Liver (tissue), 8 donors: ENCODE measurements at regions not wholly inside any gene's neighbourhood (a gene's known extent, or its start where the extent isn't known, plus 50 kb on each side); places are given as distances from the start of the nearest gene placed in this dataset.

Experiments used
- DNase-seq: peaks from one replicate; pipeline ENCODE4 v3.0.0-alpha.2; 2017; ENCODE audit warnings: low spot score
- H3K27ac ChIP-seq, 2 donors: one replicate each; pipeline ENCODE4 v1.7.0; 2013; ENCODE audit warnings: inconsistent platforms in 2 of 2, low read length in 2 of 2, control low read depth in 1 of 2, low read depth in 1 of 2, mild to moderate bottlenecking in 1 of 2
- H3K27me3 ChIP-seq, 4 donors: one replicate each; pipeline versions ENCODE4 v1.6.1 to v1.7.0; 2013; ENCODE audit warnings: low read length in 3 of 4, inconsistent platforms in 1 of 4, mild to moderate bottlenecking in 1 of 4, moderate library complexity in 1 of 4; ENCODE audit not compliant: control insufficient read depth in 4 of 4, insufficient read depth in 4 of 4
- H3K36me3 ChIP-seq, 4 donors: one replicate each; pipeline versions ENCODE4 v1.6.1 to v1.7.0; 2013; ENCODE audit warnings: low read length in 3 of 4, mild to moderate bottlenecking in 3 of 4, low read depth in 1 of 4, moderate library complexity in 1 of 4; ENCODE audit not compliant: control insufficient read depth in 4 of 4, insufficient read depth in 3 of 4
- H3K4me1 ChIP-seq, 4 donors: one replicate each; pipeline versions ENCODE4 v1.6.1 to v1.7.0; 2013; ENCODE audit warnings: low read length in 3 of 4, mild to moderate bottlenecking in 3 of 4, moderate library complexity in 1 of 4; ENCODE audit not compliant: control insufficient read depth in 4 of 4, insufficient read depth in 4 of 4
- H3K4me3 ChIP-seq, 3 donors: one replicate each; pipeline versions ENCODE4 v1.6.1 to v1.7.0; 2013; ENCODE audit warnings: low read length in 3 of 3, control low read depth in 1 of 3, low read depth in 1 of 3, mild to moderate bottlenecking in 1 of 3
- H3K9ac ChIP-seq, 2 donors: one replicate each; pipeline ENCODE4 v1.7.0; 2013; ENCODE audit warnings: low read length in 2 of 2, mild to moderate bottlenecking in 2 of 2, moderate library complexity in 2 of 2, control low read depth in 1 of 2, low read depth in 1 of 2
- H3K9me3 ChIP-seq, 4 donors: one replicate each; pipeline versions ENCODE4 v1.6.1 to v1.7.0; 2013; ENCODE audit warnings: low read length in 3 of 4; ENCODE audit not compliant: control insufficient read depth in 4 of 4
- EGR1 ChIP-seq, 2 donors: IDR thresholded peaks; 2 replicates each; pipeline ENCODE4 v1.6.1; 2016 to 2018; ENCODE audit warnings: antibody characterized with exemption in 2 of 2, low read depth in 2 of 2
- GABPA ChIP-seq, 2 donors: IDR thresholded peaks in 1 of 2; conservative IDR thresholded peaks in 1 of 2; 2 replicates each; pipeline ENCODE4 v1.6.1; 2016; ENCODE audit warnings: antibody characterized with exemption in 2 of 2, mild to moderate bottlenecking in 1 of 2, moderate library complexity in 1 of 2
- HNF4A ChIP-seq, 2 donors: conservative IDR thresholded peaks; 2 replicates each; pipeline ENCODE4 v1.6.1; 2016; ENCODE audit warnings: antibody characterized with exemption in 2 of 2, mild to moderate bottlenecking in 2 of 2
- JUND ChIP-seq, 2 donors: IDR thresholded peaks; 2 replicates each; pipeline ENCODE4 v1.6.1; 2016; ENCODE audit warnings: antibody characterized with exemption in 2 of 2
- NR2F2 ChIP-seq: IDR thresholded peaks from 2 replicates; pipeline ENCODE4 v1.6.1; 2016; ENCODE audit warnings: antibody characterized with exemption
- RAD21 ChIP-seq, 2 donors: IDR thresholded peaks; 2 replicates each; pipeline ENCODE4 v1.6.1; 2016; ENCODE audit warnings: antibody characterized with exemption in 2 of 2, mild to moderate bottlenecking in 2 of 2
- RXRA ChIP-seq, 2 donors: IDR thresholded peaks; 2 replicates each; pipeline ENCODE4 v1.6.1; 2017 to 2018; ENCODE audit warnings: antibody characterized with exemption in 2 of 2, mild to moderate bottlenecking in 1 of 2
- SP1 ChIP-seq: IDR thresholded peaks from 2 replicates; pipeline ENCODE4 v1.6.1; 2018; ENCODE audit warnings: antibody characterized with exemption, mild to moderate bottlenecking
- TAF1 ChIP-seq: conservative IDR thresholded peaks from 2 replicates; pipeline ENCODE4 v1.6.1; 2016; ENCODE audit warnings: antibody characterized with exemption, mild to moderate bottlenecking
- YY1 ChIP-seq: IDR thresholded peaks from 2 replicates; pipeline ENCODE4 v1.6.1; 2016; ENCODE audit warnings: antibody characterized with exemption, mild to moderate bottlenecking
- WGBS: extraction: QIAGEN DNeasy Blood & Tissue Kit; methylation state at CpG from one replicate; pipeline ENCODE4 v1.1.7; 2013; 5-methylcytosine and 5-hydroxymethylcytosine counted together
- TF ChIP-seq, protein P1 (sequence below): IDR thresholded peaks from 2 replicates; pipeline ENCODE4 v1.6.1; 2016; ENCODE audit warnings: antibody characterized with exemption
- TF ChIP-seq, protein P2 (sequence below): IDR thresholded peaks from 2 replicates; pipeline ENCODE4 v1.6.1; 2016; ENCODE audit warnings: antibody characterized with exemption
- TF ChIP-seq, protein P3 (sequence below): IDR thresholded peaks from 2 replicates; pipeline ENCODE4 v1.6.1; 2016; ENCODE audit warnings: antibody characterized with exemption, mild to moderate bottlenecking
- TF ChIP-seq, protein P4 (sequence below): fragments of 150-350 bp; IDR thresholded peaks from 2 replicates; pipeline ENCODE4 v1.5.1; 2017; ENCODE audit warnings: improper control_type of control experiment, low read depth, low read length; ENCODE audit not compliant: missing input control
- TF ChIP-seq, protein P5 (sequence below): IDR thresholded peaks from 2 replicates; pipeline ENCODE4 v1.6.1; 2016; ENCODE audit warnings: antibody characterized with exemption
- donor health status: healthy.
- donor health status: healthy.
- donor health status: healthy.
- donor health status: healthy.
- donor health status: healthy.

DNA sequence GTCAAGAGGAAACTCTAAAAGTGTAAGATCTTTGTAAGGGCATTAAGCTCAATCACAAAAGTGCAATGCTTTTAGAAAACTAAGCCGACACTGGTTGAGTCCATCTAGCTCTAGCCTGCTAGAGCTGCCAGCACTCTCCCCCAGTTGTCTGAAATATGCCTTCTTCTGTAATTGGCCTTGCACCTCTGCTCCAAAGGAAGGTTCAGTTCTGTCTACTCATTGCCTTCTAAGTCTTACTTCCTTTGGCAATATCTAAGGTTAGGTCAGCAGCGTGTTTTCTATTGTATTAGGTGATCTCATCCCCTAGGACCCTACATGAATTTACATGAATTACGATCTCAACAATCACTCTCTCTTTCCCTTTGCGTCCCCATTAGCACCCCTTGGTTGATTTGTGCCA, 378.6 kb downstream of the CBLN4 start:
- TF ChIP-seq, protein P1, sequence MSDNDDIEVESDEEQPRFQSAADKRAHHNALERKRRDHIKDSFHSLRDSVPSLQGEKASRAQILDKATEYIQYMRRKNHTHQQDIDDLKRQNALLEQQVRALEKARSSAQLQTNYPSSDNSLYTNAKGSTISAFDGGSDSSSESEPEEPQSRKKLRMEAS, result no peak
- TF ChIP-seq, protein P2, sequence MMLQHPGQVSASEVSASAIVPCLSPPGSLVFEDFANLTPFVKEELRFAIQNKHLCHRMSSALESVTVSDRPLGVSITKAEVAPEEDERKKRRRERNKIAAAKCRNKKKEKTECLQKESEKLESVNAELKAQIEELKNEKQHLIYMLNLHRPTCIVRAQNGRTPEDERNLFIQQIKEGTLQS, result no peak
- TF ChIP-seq GABPA (IDR thresholded peaks at IDR 0.05 in 1 of 2, conservative IDR thresholded peaks at IDR 0.05 in 1 of 2) (no peak), SP1 (no peak)
- TF ChIP-seq, protein P3, sequence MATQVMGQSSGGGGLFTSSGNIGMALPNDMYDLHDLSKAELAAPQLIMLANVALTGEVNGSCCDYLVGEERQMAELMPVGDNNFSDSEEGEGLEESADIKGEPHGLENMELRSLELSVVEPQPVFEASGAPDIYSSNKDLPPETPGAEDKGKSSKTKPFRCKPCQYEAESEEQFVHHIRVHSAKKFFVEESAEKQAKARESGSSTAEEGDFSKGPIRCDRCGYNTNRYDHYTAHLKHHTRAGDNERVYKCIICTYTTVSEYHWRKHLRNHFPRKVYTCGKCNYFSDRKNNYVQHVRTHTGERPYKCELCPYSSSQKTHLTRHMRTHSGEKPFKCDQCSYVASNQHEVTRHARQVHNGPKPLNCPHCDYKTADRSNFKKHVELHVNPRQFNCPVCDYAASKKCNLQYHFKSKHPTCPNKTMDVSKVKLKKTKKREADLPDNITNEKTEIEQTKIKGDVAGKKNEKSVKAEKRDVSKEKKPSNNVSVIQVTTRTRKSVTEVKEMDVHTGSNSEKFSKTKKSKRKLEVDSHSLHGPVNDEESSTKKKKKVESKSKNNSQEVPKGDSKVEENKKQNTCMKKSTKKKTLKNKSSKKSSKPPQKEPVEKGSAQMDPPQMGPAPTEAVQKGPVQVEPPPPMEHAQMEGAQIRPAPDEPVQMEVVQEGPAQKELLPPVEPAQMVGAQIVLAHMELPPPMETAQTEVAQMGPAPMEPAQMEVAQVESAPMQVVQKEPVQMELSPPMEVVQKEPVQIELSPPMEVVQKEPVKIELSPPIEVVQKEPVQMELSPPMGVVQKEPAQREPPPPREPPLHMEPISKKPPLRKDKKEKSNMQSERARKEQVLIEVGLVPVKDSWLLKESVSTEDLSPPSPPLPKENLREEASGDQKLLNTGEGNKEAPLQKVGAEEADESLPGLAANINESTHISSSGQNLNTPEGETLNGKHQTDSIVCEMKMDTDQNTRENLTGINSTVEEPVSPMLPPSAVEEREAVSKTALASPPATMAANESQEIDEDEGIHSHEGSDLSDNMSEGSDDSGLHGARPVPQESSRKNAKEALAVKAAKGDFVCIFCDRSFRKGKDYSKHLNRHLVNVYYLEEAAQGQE, result no peak
- TF ChIP-seq, protein P4, sequence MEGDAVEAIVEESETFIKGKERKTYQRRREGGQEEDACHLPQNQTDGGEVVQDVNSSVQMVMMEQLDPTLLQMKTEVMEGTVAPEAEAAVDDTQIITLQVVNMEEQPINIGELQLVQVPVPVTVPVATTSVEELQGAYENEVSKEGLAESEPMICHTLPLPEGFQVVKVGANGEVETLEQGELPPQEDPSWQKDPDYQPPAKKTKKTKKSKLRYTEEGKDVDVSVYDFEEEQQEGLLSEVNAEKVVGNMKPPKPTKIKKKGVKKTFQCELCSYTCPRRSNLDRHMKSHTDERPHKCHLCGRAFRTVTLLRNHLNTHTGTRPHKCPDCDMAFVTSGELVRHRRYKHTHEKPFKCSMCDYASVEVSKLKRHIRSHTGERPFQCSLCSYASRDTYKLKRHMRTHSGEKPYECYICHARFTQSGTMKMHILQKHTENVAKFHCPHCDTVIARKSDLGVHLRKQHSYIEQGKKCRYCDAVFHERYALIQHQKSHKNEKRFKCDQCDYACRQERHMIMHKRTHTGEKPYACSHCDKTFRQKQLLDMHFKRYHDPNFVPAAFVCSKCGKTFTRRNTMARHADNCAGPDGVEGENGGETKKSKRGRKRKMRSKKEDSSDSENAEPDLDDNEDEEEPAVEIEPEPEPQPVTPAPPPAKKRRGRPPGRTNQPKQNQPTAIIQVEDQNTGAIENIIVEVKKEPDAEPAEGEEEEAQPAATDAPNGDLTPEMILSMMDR, result no peak
- WGBS, result 91% methylated on average over 4 of the region's 4 CpGs
- Histone ChIP-seq H3K27ac (no peak overlapping the region), H3K36me3 (no peaks in the 10 kb centered on the region), H3K9ac (no peak overlapping the region), H3K4me3 (no peak overlapping the region), H3K4me1 (no peaks in the 10 kb centered on the region), H3K27me3 (no peaks in the 10 kb centered on the region), H3K9me3 (peaks cover 0 to 2% (median 0%) of the 10 kb centered on the region in 4 donors)
- DNase-seq, result no peak

DNA sequence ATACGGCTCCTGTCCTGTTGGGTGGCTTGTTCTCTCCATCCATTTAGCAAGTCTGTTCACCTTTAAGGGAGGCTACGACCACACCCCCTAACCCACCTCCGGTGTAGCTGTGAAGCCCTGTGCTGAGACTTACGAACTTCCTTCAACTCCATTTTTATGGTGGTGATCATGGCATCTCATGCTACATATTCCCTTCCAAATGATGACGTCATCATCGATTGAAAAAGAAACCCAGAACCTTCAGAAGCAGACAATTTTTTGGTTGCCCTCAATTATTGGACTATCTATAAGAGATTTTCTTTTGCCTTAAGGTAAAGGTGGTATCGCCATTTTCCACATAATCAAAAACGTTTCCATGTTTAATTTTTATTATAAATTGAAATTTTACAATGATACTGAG, 389.0 kb downstream of the CBLN4 start:
- no peak overlapping the region for H3K4me3 ChIP-seq
- no peaks in the 10 kb centered on the region for H3K27me3 ChIP-seq
- no peak overlapping the region for H3K9ac ChIP-seq
- H3K4me1 ChIP-seq, result no peaks in the 10 kb centered on the region
- peaks cover 0 to under 1% (median 0%) of the 10 kb centered on the region in 4 donors for H3K9me3 ChIP-seq
- WGBS, result 84% methylated on average over 8 of the region's 8 CpGs
- H3K27ac ChIP-seq, result no peak overlapping the region
- TF ChIP-seq GABPA (IDR thresholded peaks at IDR 0.05 in 1 of 2, conservative IDR thresholded peaks at IDR 0.05 in 1 of 2), result no peak
- TF ChIP-seq, protein P4, result no peak
- TF ChIP-seq HNF4A (conservative IDR thresholded peaks at IDR 0.05), result no peak
- TF ChIP-seq JUND (IDR thresholded peaks at IDR 0.05), result no peak
- TF ChIP-seq TAF1, result no peak
- TF ChIP-seq, protein P5, sequence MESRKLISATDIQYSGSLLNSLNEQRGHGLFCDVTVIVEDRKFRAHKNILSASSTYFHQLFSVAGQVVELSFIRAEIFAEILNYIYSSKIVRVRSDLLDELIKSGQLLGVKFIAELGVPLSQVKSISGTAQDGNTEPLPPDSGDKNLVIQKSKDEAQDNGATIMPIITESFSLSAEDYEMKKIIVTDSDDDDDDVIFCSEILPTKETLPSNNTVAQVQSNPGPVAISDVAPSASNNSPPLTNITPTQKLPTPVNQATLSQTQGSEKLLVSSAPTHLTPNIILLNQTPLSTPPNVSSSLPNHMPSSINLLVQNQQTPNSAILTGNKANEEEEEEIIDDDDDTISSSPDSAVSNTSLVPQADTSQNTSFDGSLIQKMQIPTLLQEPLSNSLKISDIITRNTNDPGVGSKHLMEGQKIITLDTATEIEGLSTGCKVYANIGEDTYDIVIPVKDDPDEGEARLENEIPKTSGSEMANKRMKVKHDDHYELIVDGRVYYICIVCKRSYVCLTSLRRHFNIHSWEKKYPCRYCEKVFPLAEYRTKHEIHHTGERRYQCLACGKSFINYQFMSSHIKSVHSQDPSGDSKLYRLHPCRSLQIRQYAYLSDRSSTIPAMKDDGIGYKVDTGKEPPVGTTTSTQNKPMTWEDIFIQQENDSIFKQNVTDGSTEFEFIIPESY, result no peak
- TF ChIP-seq EGR1 (IDR thresholded peaks at IDR 0.05; ENCODE audit: low read depth in 2 of 2), result no peak
- no peak for TF ChIP-seq SP1
- no peak for TF ChIP-seq YY1
- TF ChIP-seq, protein P3, result no peak
- no peak for TF ChIP-seq RXRA (IDR thresholded peaks at IDR 0.05)
- no peak for TF ChIP-seq NR2F2
- TF ChIP-seq RAD21 (IDR thresholded peaks at IDR 0.05), result no peak
- no peak for DNase-seq
- no peaks in the 10 kb centered on the region for H3K36me3 ChIP-seq
